CD8-positive, alpha-beta memory T cell (primary cell): ENCODE measurements at regions not wholly inside any gene's neighbourhood (a gene's known extent, or its start where the extent isn't known, plus 50 kb on each side); places are given as distances from the start of the nearest gene placed in this dataset.

Source experiments
- CTCF ChIA-PET: fragments of 350-600 bp; sonication (Branson Sonifier 250); formaldehyde crosslinking; loops from one replicate; lab custom pipeline; 2021; ENCODE audit warnings: antibody characterized with exemption; lab: Charles Lee
- POLR2A ChIA-PET: fragments of 350-600 bp; sonication (Branson Sonifier 250); formaldehyde crosslinking; loops from one replicate; lab custom pipeline; 2021; ENCODE audit warnings: antibody characterized with exemption; lab: Charles Lee
- DNase-seq, 5 donors: peaks; one replicate each; pipeline versions ENCODE4 v3.0.0 to v3.0.0-alpha.2; 2020 to 2022; ENCODE audit warnings: mixed read lengths in 1 of 5
- H3K27ac ChIP-seq: one replicate; pipeline ENCODE4 v1.7.0; 2013; ENCODE audit warnings: low read depth, mild to moderate bottlenecking, low read length, moderate library complexity
- H3K27me3 ChIP-seq: 2 replicates; pipeline ENCODE4 v1.7.0; 2013; ENCODE audit warnings: low read length, mild to moderate bottlenecking; ENCODE audit not compliant: insufficient read depth, poor library complexity, severe bottlenecking
- H3K36me3 ChIP-seq: 2 replicates; pipeline ENCODE4 v1.7.0; 2013; ENCODE audit warnings: mild to moderate bottlenecking, low read length, moderate library complexity; ENCODE audit not compliant: insufficient read depth
- H3K4me1 ChIP-seq: 2 replicates; pipeline ENCODE4 v1.7.0; 2013; ENCODE audit warnings: mild to moderate bottlenecking, low read length, moderate library complexity; ENCODE audit not compliant: insufficient read depth
- H3K4me3 ChIP-seq: 2 replicates; pipeline ENCODE4 v1.7.0; 2013; ENCODE audit warnings: mild to moderate bottlenecking, low read length
- H3K9me3 ChIP-seq: 2 replicates; pipeline ENCODE4 v1.7.0; 2013; ENCODE audit warnings: mild to moderate bottlenecking, low read length
- H3K27ac Mint-ChIP-seq, 8 donors: one replicate each; pipeline ENCODE4 v1.8.0; 2020 to 2021; ENCODE audit warnings: mixed read lengths in 8 of 8, mild to moderate bottlenecking in 6 of 8, inconsistent platforms in 3 of 8, moderate library complexity in 3 of 8
- H3K27me3 Mint-ChIP-seq, 2 donors: one replicate each; pipeline ENCODE4 v1.8.0; 2020 to 2021; ENCODE audit warnings: mixed read lengths in 2 of 2, mild to moderate bottlenecking in 1 of 2, moderate library complexity in 1 of 2
- H3K36me3 Mint-ChIP-seq, 3 donors: one replicate each; pipeline ENCODE4 v1.8.0; 2020 to 2021; ENCODE audit warnings: mixed read lengths in 3 of 3, inconsistent platforms in 1 of 3, mild to moderate bottlenecking in 1 of 3
- H3K4me1 Mint-ChIP-seq, 3 donors: one replicate each; pipeline ENCODE4 v1.8.0; 2020 to 2021; ENCODE audit warnings: mixed read lengths in 3 of 3, inconsistent platforms in 1 of 3, mild to moderate bottlenecking in 1 of 3
- H3K4me3 Mint-ChIP-seq, 7 donors: one replicate each; pipeline ENCODE4 v1.8.0; 2020 to 2021; ENCODE audit warnings: mixed read lengths in 7 of 7, mild to moderate bottlenecking in 6 of 7, moderate library complexity in 4 of 7, inconsistent platforms in 2 of 7
- H3K9me3 Mint-ChIP-seq, 5 donors: one replicate each; pipeline ENCODE4 v1.8.0; 2020 to 2022; ENCODE audit warnings: mixed read lengths in 5 of 5, mild to moderate bottlenecking in 3 of 5, moderate library complexity in 2 of 5, inconsistent platforms in 1 of 5

DNA sequence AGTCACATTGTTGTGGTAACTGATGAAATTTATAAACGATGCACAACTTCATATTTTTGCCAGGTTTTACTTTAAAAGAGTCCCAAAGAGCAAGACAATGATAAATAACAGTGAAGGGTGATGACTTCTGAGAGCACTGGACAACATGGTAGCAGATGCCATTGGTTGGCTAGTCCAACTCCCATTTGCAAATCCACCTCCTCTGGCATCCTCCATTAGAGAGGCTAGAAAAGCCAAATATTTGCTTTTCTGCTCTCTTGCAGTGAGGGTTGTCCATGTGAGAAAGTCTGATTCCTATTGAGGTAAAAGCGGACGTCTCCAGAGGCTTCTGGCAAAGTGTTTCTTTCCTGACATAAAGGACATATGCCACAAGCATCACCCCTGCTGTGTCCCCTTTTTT, 89.6 kb upstream of the BMP4 start:
- ChIA-PET CTCF (no interaction called here), POLR2A (no interaction called here)
- Histone ChIP-seq H3K9me3 (no peaks in the 10 kb centered on the region), H3K27me3 (no peaks in the 10 kb centered on the region), H3K4me1 (no peaks in the 10 kb centered on the region), H3K27ac (no peak overlapping the region), H3K36me3 (no peaks in the 10 kb centered on the region), H3K4me3 (no peak overlapping the region)
- no peak for DNase-seq
- no peaks in the 10 kb centered on the region for H3K4me1 Mint-ChIP-seq
- no peak overlapping the region for H3K4me3 Mint-ChIP-seq
- no peak overlapping the region for H3K27ac Mint-ChIP-seq
- H3K27me3 Mint-ChIP-seq = peaks cover 0 to 1% of the 10 kb centered on the region in 2 donors
- peaks cover 0 to 4% (median 0%) of the 10 kb centered on the region in 5 donors for H3K9me3 Mint-ChIP-seq
- no peaks in the 10 kb centered on the region for H3K36me3 Mint-ChIP-seq

DNA sequence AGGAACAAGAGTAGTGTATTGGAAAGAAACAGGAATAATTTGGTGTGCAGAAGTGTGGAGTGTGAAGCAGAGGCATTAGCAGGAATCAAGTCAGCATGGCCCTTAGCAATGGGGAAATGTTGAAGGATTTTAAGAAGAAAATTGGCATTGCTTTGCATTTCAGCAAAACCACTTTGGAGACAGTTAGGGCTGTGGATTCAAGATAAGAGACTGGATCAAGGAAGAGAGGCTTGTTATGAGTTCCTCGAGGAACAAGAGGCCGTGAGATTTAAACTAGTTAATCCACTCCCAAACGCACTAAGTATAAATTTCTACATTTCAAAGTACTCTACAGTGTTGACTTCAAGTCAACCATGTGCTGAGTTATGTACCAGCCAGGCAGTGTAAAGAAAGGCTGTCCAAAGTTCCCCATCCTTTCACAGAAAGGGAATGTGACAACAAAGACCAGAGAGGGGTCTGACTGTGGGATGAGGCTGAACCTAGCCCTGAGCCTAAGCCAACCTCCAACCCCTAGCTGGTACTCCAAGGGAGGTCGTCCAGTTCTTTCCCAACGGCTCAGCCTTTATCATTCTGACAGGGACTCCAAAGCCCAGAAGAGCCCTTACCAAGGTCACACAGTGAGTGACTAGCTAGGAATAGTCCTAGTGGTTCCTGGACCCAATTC, 91.2 kb upstream of the BMP4 start:
- Mint-ChIP-seq H3K36me3 (no peaks in the 10 kb centered on the region), H3K27ac (no peak overlapping the region), H3K27me3 (peaks cover 0 to 1% of the 10 kb centered on the region in 2 donors), H3K4me1 (no peaks in the 10 kb centered on the region), H3K4me3 (no peak overlapping the region), H3K9me3 (peaks cover 0 to 5% (median 2%) of the 10 kb centered on the region in 5 donors)
- Histone ChIP-seq H3K4me3 (no peak overlapping the region), H3K9me3 (no peaks in the 10 kb centered on the region), H3K27ac (no peak overlapping the region), H3K36me3 (no peaks in the 10 kb centered on the region), H3K27me3 (no peaks in the 10 kb centered on the region), H3K4me1 (no peaks in the 10 kb centered on the region)
- ChIA-PET POLR2A (no interaction called here), CTCF (interaction anchor here (0.9 kb wide), 1 partner anchor 15 kb away, joined by 3 read pairs; no protein-coding TSS in a partner anchor)
- DNase-seq = no peak

DNA sequence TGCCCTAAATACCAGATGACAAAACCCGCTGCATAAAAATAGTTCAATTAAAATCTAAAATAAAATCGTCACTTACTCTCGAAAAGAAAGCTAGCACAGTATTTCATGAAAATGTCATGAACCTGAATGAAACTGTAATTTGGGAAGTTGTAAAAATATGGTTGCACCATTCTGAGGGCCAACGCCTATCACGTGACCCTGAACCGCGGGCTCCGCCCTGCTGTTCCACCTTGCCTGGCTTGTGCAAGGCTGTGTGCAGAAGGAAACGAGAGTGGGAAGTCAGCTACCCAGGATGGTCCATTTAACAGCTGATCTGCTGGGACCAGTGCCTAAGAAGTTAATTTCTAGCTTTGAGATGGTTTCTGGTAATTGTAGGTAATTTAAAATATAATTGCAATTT, 91.7 kb upstream of the BMP4 start:
- H3K27ac ChIP-seq = no peak overlapping the region
- H3K9me3 ChIP-seq = no peaks in the 10 kb centered on the region
- Mint-ChIP-seq H3K4me1 (no peaks in the 10 kb centered on the region), H3K4me3 (no peak overlapping the region), H3K36me3 (no peaks in the 10 kb centered on the region), H3K27ac (no peak overlapping the region), H3K27me3 (peaks cover 0 to 1% of the 10 kb centered on the region in 2 donors), H3K9me3 (peaks cover 0 to 6% (median 2%) of the 10 kb centered on the region in 5 donors)
- no peak overlapping the region for H3K4me3 ChIP-seq
- ChIA-PET POLR2A (no interaction called here), CTCF (interaction anchor here (0.9 kb wide), 1 partner anchor 14 kb away, joined by 3 read pairs; no protein-coding TSS in a partner anchor)
- no peaks in the 10 kb centered on the region for H3K4me1 ChIP-seq
- no peaks in the 10 kb centered on the region for H3K27me3 ChIP-seq
- DNase-seq = no peak
- no peaks in the 10 kb centered on the region for H3K36me3 ChIP-seq

DNA sequence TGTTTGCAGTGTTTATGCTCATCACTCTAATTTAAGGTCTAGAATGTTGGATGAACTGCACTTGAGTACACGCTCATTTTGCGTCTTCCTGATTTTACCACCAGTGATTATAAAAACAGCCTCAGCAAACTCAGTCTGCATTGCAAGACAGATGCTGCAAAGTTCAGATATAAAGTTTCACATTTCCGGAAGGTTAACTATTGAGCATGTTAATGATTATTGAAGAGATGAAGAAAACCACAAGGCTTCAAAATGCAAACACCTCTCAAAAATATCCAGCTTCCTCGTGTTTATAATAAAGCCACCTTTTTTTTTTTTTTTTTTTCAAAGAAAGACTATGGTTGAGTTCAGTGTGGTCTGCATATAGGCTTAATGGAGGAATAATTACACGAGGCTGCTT, 92.1 kb upstream of the BMP4 start:
- ChIA-PET CTCF (interaction anchor here (0.9 kb wide), 1 partner anchor 14 kb away, joined by 3 read pairs; no protein-coding TSS in a partner anchor), POLR2A (no interaction called here)
- Mint-ChIP-seq H3K9me3 (peaks cover 0 to 6% (median 2%) of the 10 kb centered on the region in 5 donors), H3K27ac (no peak overlapping the region), H3K4me1 (no peaks in the 10 kb centered on the region), H3K4me3 (no peak overlapping the region), H3K27me3 (peaks cover 0 to 1% of the 10 kb centered on the region in 2 donors), H3K36me3 (no peaks in the 10 kb centered on the region)
- H3K4me1 ChIP-seq = no peaks in the 10 kb centered on the region
- no peaks in the 10 kb centered on the region for H3K36me3 ChIP-seq
- no peak for DNase-seq
- H3K27ac ChIP-seq = no peak overlapping the region
- no peak overlapping the region for H3K4me3 ChIP-seq
- H3K27me3 ChIP-seq = no peaks in the 10 kb centered on the region
- no peaks in the 10 kb centered on the region for H3K9me3 ChIP-seq

DNA sequence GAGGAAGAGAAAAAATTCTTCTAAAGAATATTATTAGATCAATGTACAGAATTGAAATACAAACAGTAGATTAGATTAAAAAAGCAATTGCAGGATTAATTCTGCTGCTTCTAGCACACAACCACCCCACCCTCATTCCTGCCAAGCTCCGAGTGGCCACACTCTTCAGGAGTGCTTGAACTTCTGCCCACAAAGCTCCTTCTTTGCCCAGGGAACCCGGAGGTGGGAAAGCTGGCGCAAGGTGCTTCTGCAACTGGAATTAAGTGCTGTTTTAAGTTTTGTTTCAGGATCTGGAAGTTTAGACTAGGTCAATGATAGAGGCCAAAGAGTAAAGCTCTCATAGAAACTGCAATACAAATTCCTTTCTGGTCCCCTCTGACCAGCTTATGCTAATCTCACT, 94.1 kb upstream of the BMP4 start:
- Histone ChIP-seq H3K27me3 (no peaks in the 10 kb centered on the region), H3K27ac (no peak overlapping the region), H3K4me1 (no peaks in the 10 kb centered on the region), H3K9me3 (no peaks in the 10 kb centered on the region), H3K36me3 (no peaks in the 10 kb centered on the region), H3K4me3 (no peak overlapping the region)
- H3K27ac Mint-ChIP-seq = no peak overlapping the region
- DNase-seq = no peak
- ChIA-PET POLR2A (no interaction called here), CTCF (no interaction called here)
- H3K36me3 Mint-ChIP-seq = no peaks in the 10 kb centered on the region
- no peak overlapping the region for H3K4me3 Mint-ChIP-seq
- H3K9me3 Mint-ChIP-seq = peaks cover 0 to 6% (median 4%) of the 10 kb centered on the region in 5 donors
- no peaks in the 10 kb centered on the region for H3K4me1 Mint-ChIP-seq
- no peaks in the 10 kb centered on the region for H3K27me3 Mint-ChIP-seq

DNA sequence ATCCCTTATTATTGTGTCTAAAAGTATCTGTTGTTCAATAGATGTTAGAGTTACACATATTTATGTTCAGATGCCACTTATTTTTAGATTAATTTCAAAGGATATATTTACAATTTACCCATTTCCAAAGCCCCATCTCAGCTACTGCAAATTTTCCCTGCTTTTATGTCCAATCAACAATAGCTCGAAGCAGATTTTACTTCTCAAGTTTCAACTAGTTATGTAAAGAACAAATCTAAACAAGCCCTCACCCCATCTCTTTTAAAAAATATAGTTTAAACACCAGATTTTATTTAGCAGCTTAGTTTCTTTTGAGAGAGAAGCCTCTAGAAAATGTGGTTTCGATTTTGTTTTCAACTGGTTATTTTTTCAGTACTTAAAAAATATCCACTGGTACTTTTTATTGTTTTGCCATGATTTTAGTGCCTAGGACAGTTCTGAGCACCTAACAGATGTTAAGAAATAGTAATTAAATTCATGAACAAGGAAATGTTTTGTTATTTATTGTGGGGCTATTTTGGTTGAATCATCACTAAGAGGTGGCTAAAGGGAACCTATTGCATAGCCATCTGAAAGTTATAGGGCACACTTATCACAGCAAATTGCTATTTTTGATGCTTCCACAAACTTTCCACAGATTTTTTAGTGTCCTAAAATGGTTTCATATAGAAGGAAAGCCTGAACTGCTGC, 96.2 kb upstream of the BMP4 start:
- Histone ChIP-seq H3K9me3 (no peaks in the 10 kb centered on the region), H3K36me3 (no peaks in the 10 kb centered on the region), H3K4me1 (no peaks in the 10 kb centered on the region), H3K4me3 (no peak overlapping the region), H3K27me3 (no peaks in the 10 kb centered on the region), H3K27ac (no peak overlapping the region)
- no peak overlapping the region for H3K27ac Mint-ChIP-seq
- no peak overlapping the region for H3K4me3 Mint-ChIP-seq
- peaks cover 0 to 6% (median 2%) of the 10 kb centered on the region in 5 donors for H3K9me3 Mint-ChIP-seq
- no peak for DNase-seq
- no peaks in the 10 kb centered on the region for H3K4me1 Mint-ChIP-seq
- POLR2A ChIA-PET = no interaction called here
- no peaks in the 10 kb centered on the region for H3K36me3 Mint-ChIP-seq
- H3K27me3 Mint-ChIP-seq = no peaks in the 10 kb centered on the region
- CTCF ChIA-PET = no interaction called here

DNA sequence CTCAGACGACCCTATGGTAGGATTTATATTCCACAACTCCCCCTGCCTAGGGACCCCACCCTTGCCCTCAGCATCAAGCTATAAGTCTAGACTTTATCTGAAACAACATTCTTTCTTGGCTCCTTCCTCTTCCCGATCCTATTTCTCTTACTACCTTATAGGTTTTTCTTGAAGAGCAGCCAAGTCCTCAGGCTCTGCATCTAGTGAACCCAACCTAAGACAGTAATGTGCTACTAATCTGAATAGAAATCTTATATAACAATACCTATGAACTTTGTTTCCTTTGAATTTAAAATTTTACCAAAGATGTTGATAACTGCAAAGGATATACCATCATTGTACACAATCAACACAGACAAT, 96.7 kb upstream of the BMP4 start:
- H3K4me1 Mint-ChIP-seq = no peaks in the 10 kb centered on the region
- CTCF ChIA-PET = no interaction called here

DNA sequence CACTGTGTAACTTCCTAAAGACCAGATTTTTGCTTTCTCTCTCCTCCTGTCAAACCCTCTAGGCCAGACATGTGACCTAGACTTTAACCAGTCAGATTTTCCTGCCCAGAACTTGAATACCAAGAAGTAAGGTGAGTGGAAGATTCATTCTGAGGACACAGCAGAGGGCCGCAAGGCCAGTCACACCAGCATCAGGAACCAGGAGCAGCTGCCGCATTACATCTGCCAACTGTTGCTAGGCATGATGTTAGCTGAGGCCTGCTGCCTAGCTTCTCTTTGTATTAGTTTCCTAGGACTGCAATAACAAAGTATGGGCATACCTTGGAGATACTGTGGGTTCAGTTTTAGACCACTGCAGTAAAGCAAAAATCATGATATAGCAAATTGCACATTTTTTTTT, 101.9 kb upstream of the BMP4 start:
- Histone ChIP-seq H3K27ac (no peak overlapping the region), H3K36me3 (no peaks in the 10 kb centered on the region), H3K4me3 (no peak overlapping the region), H3K27me3 (no peaks in the 10 kb centered on the region), H3K9me3 (no peaks in the 10 kb centered on the region), H3K4me1 (no peaks in the 10 kb centered on the region)
- no peak overlapping the region for H3K27ac Mint-ChIP-seq
- H3K36me3 Mint-ChIP-seq = no peaks in the 10 kb centered on the region
- H3K4me1 Mint-ChIP-seq = no peaks in the 10 kb centered on the region
- POLR2A ChIA-PET = no interaction called here
- H3K4me3 Mint-ChIP-seq = no peak overlapping the region
- H3K9me3 Mint-ChIP-seq = peaks cover 0 to 5% (median 0%) of the 10 kb centered on the region in 5 donors
- CTCF ChIA-PET = no interaction called here
- H3K27me3 Mint-ChIP-seq = no peaks in the 10 kb centered on the region
- no peak for DNase-seq

More for the DNA sequence above, 96.7 kb upstream of the BMP4 start:
- DNase-seq = no peak
- Histone ChIP-seq H3K27ac (no peak overlapping the region), H3K4me1 (no peaks in the 10 kb centered on the region), H3K9me3 (no peaks in the 10 kb centered on the region), H3K36me3 (no peaks in the 10 kb centered on the region), H3K27me3 (no peaks in the 10 kb centered on the region), H3K4me3 (no peak overlapping the region)
- peaks cover 0 to 6% (median 2%) of the 10 kb centered on the region in 5 donors for H3K9me3 Mint-ChIP-seq
- H3K27me3 Mint-ChIP-seq = no peaks in the 10 kb centered on the region
- POLR2A ChIA-PET = no interaction called here
- no peak overlapping the region for H3K4me3 Mint-ChIP-seq
- H3K36me3 Mint-ChIP-seq = no peaks in the 10 kb centered on the region
- peak overlapping the region in 1 of 8 donors; percentile 4 for H3K27ac Mint-ChIP-seq
